Liver (tissue), 7 donors: ENCODE measurements at regions not wholly inside any gene's neighbourhood (a gene's known extent, or its start where the extent isn't known, plus 50 kb on each side); places are given as distances from the start of the nearest gene placed in this dataset.

ENCODE experiments used
- DNase-seq: peaks from one replicate; pipeline ENCODE4 v3.0.0-alpha.2; 2017; ENCODE audit warnings: low spot score
- H3K27ac ChIP-seq, 2 donors: one replicate each; pipeline ENCODE4 v1.7.0; 2013; ENCODE audit warnings: inconsistent platforms in 2 of 2, low read length in 2 of 2, control low read depth in 1 of 2, low read depth in 1 of 2, mild to moderate bottlenecking in 1 of 2
- H3K27me3 ChIP-seq, 4 donors: one replicate each; pipeline versions ENCODE4 v1.6.1 to v1.7.0; 2013; ENCODE audit warnings: low read length in 3 of 4, inconsistent platforms in 1 of 4, mild to moderate bottlenecking in 1 of 4, moderate library complexity in 1 of 4; ENCODE audit not compliant: control insufficient read depth in 4 of 4, insufficient read depth in 4 of 4
- H3K36me3 ChIP-seq, 4 donors: one replicate each; pipeline versions ENCODE4 v1.6.1 to v1.7.0; 2013; ENCODE audit warnings: low read length in 3 of 4, mild to moderate bottlenecking in 3 of 4, low read depth in 1 of 4, moderate library complexity in 1 of 4; ENCODE audit not compliant: control insufficient read depth in 4 of 4, insufficient read depth in 3 of 4
- H3K4me1 ChIP-seq, 4 donors: one replicate each; pipeline versions ENCODE4 v1.6.1 to v1.7.0; 2013; ENCODE audit warnings: low read length in 3 of 4, mild to moderate bottlenecking in 3 of 4, moderate library complexity in 1 of 4; ENCODE audit not compliant: control insufficient read depth in 4 of 4, insufficient read depth in 4 of 4
- H3K4me3 ChIP-seq, 3 donors: one replicate each; pipeline versions ENCODE4 v1.6.1 to v1.7.0; 2013; ENCODE audit warnings: low read length in 3 of 3, control low read depth in 1 of 3, low read depth in 1 of 3, mild to moderate bottlenecking in 1 of 3
- H3K9ac ChIP-seq, 2 donors: one replicate each; pipeline ENCODE4 v1.7.0; 2013; ENCODE audit warnings: low read length in 2 of 2, mild to moderate bottlenecking in 2 of 2, moderate library complexity in 2 of 2, control low read depth in 1 of 2, low read depth in 1 of 2
- H3K9me3 ChIP-seq, 4 donors: one replicate each; pipeline versions ENCODE4 v1.6.1 to v1.7.0; 2013; ENCODE audit warnings: low read length in 3 of 4; ENCODE audit not compliant: control insufficient read depth in 4 of 4
- ATF3 ChIP-seq: IDR thresholded peaks from 2 replicates; pipeline ENCODE4 v1.6.1; 2016; ENCODE audit warnings: antibody characterized with exemption
- CTCF ChIP-seq: fragments of 150-350 bp; IDR thresholded peaks from 2 replicates; pipeline ENCODE4 v1.5.1; 2017; ENCODE audit warnings: improper control_type of control experiment, low read depth, low read length; ENCODE audit not compliant: missing input control
- EGR1 ChIP-seq, 2 donors: IDR thresholded peaks; 2 replicates each; pipeline ENCODE4 v1.6.1; 2016 to 2018; ENCODE audit warnings: antibody characterized with exemption in 2 of 2, low read depth in 2 of 2
- FOXA1 ChIP-seq: IDR thresholded peaks from 2 replicates; pipeline ENCODE4 v1.6.1; 2016; ENCODE audit warnings: antibody characterized with exemption
- FOXA2 ChIP-seq: IDR thresholded peaks from 2 replicates; pipeline ENCODE4 v1.6.1; 2016; ENCODE audit warnings: antibody characterized with exemption
- GABPA ChIP-seq, 2 donors: IDR thresholded peaks in 1 of 2; conservative IDR thresholded peaks in 1 of 2; 2 replicates each; pipeline ENCODE4 v1.6.1; 2016; ENCODE audit warnings: antibody characterized with exemption in 2 of 2, mild to moderate bottlenecking in 1 of 2, moderate library complexity in 1 of 2
- HNF4A ChIP-seq, 2 donors: conservative IDR thresholded peaks; 2 replicates each; pipeline ENCODE4 v1.6.1; 2016; ENCODE audit warnings: antibody characterized with exemption in 2 of 2, mild to moderate bottlenecking in 2 of 2
- HNF4G ChIP-seq: IDR thresholded peaks from 2 replicates; pipeline ENCODE4 v1.6.1; 2016; ENCODE audit warnings: antibody characterized with exemption
- JUND ChIP-seq, 2 donors: IDR thresholded peaks; 2 replicates each; pipeline ENCODE4 v1.6.1; 2016; ENCODE audit warnings: antibody characterized with exemption in 2 of 2
- MAX ChIP-seq: IDR thresholded peaks from 2 replicates; pipeline ENCODE4 v1.6.1; 2016; ENCODE audit warnings: antibody characterized with exemption
- NR2F2 ChIP-seq: IDR thresholded peaks from 2 replicates; pipeline ENCODE4 v1.6.1; 2016; ENCODE audit warnings: antibody characterized with exemption
- RAD21 ChIP-seq, 2 donors: IDR thresholded peaks; 2 replicates each; pipeline ENCODE4 v1.6.1; 2016; ENCODE audit warnings: antibody characterized with exemption in 2 of 2, mild to moderate bottlenecking in 2 of 2
- REST ChIP-seq: IDR thresholded peaks from 2 replicates; pipeline ENCODE4 v1.6.1; 2016; ENCODE audit warnings: antibody characterized with exemption, mild to moderate bottlenecking
- RXRA ChIP-seq, 2 donors: IDR thresholded peaks; 2 replicates each; pipeline ENCODE4 v1.6.1; 2017 to 2018; ENCODE audit warnings: antibody characterized with exemption in 2 of 2, mild to moderate bottlenecking in 1 of 2
- SP1 ChIP-seq: IDR thresholded peaks from 2 replicates; pipeline ENCODE4 v1.6.1; 2018; ENCODE audit warnings: antibody characterized with exemption, mild to moderate bottlenecking
- TAF1 ChIP-seq: conservative IDR thresholded peaks from 2 replicates; pipeline ENCODE4 v1.6.1; 2016; ENCODE audit warnings: antibody characterized with exemption, mild to moderate bottlenecking
- YY1 ChIP-seq: IDR thresholded peaks from 2 replicates; pipeline ENCODE4 v1.6.1; 2016; ENCODE audit warnings: antibody characterized with exemption, mild to moderate bottlenecking
- ZBTB33 ChIP-seq: IDR thresholded peaks from 2 replicates; pipeline ENCODE4 v1.6.1; 2016; ENCODE audit warnings: antibody characterized with exemption
- donor health status: healthy.
- donor health status: healthy.
- donor health status: healthy.
- donor health status: healthy.

- Histone ChIP-seq H3K36me3 (no peaks in the 10 kb centered on the region), H3K27me3 (no peaks in the 10 kb centered on the region), H3K27ac (no peak overlapping the region), H3K9me3 (no peaks in the 10 kb centered on the region), H3K4me3 (no peak overlapping the region), H3K4me1 (no peaks in the 10 kb centered on the region), H3K9ac (no peak overlapping the region)
- DNase-seq = no peak
- TF ChIP-seq FOXA2 (no peak), GABPA (IDR thresholded peaks at IDR 0.05 in 1 of 2, conservative IDR thresholded peaks at IDR 0.05 in 1 of 2) (no peak), HNF4A (conservative IDR thresholded peaks at IDR 0.05) (no peak), JUND (IDR thresholded peaks at IDR 0.05) (no peak), NR2F2 (no peak), TAF1 (no peak), MAX (no peak), EGR1 (IDR thresholded peaks at IDR 0.05; ENCODE audit: low read depth in 2 of 2) (no peak), ZBTB33 (no peak), RXRA (IDR thresholded peaks at IDR 0.05) (no peak), ATF3 (no peak), HNF4G (no peak), RAD21 (IDR thresholded peaks at IDR 0.05) (no peak), REST (no peak), YY1 (no peak), SP1 (no peak), FOXA1 (no peak), CTCF (no peak)
Observed at GRCh38 chr5:118257066-118257465, 731.3 kb downstream of the DTWD2 start.
